Neural crest cell (in vitro differentiated cells): ENCODE measurements at regions not wholly inside any gene's neighbourhood (a gene's known extent, or its start where the extent isn't known, plus 50 kb on each side); places are given as distances from the start of the nearest gene placed in this dataset.

Experiments used
- DNase-seq: peaks from one replicate; pipeline ENCODE4 v3.0.0; 2021; ENCODE audit warnings: low read depth, mixed read lengths, low spot score
- H3K27ac Mint-ChIP-seq: one replicate; pipeline ENCODE4 v1.8.0; 2021; ENCODE audit warnings: mild to moderate bottlenecking, mixed read lengths; ENCODE audit not compliant: unreplicated experiment
- H3K27me3 Mint-ChIP-seq: 2 replicates; pipeline ENCODE4 v1.8.0; 2021; ENCODE audit warnings: low read depth, mild to moderate bottlenecking, mixed read lengths
- H3K36me3 Mint-ChIP-seq: 2 replicates; pipeline ENCODE4 v1.8.0; 2021; ENCODE audit warnings: low read depth, mild to moderate bottlenecking, mixed read lengths
- H3K4me1 Mint-ChIP-seq: 2 replicates; pipeline ENCODE4 v1.8.0; 2021; ENCODE audit warnings: mixed read lengths
- H3K4me3 Mint-ChIP-seq: one replicate; pipeline ENCODE4 v1.8.0; 2021; ENCODE audit warnings: mild to moderate bottlenecking, mixed read lengths
- H3K9me3 Mint-ChIP-seq: 2 replicates; pipeline ENCODE4 v1.8.0; 2021; ENCODE audit warnings: mixed read lengths
- TF ChIP-seq, protein P1 (sequence below): fragments of 200-600 bp; sonication (generic); conservative IDR thresholded peaks from 2 replicates; pipeline ENCODE4 v1.5.0; 2021; ENCODE audit warnings: antibody characterized with exemption, mild to moderate bottlenecking

DNA sequence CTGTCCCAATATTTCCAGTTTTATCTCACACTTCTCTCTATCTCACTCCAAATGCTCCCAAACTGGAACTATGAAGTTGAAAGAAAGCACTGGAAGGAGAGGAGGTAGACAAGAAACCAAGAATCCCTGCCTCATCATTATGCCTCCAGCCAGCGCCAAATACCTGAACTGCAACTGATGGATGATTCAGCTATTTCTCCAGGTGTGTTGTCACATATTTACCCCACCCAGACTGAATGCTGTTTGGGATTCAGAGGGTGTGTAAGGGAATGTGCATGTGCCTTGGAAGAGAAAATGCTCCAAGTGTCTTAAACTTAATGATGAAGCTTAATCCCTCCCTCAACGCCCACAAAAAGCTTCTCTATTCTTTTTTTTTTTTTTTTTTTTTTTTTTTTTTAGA is 269.5 kb upstream of the ATP11B start:
- Mint-ChIP-seq H3K27me3 (peaks cover 3% of the 10 kb centered on the region), H3K36me3 (no peaks in the 10 kb centered on the region), H3K4me3 (no peak overlapping the region), H3K9me3 (no peaks in the 10 kb centered on the region), H3K4me1 (peaks cover 35% of the 10 kb centered on the region), H3K27ac (no peak overlapping the region)
- no peak for DNase-seq
- TF ChIP-seq, protein P1, sequence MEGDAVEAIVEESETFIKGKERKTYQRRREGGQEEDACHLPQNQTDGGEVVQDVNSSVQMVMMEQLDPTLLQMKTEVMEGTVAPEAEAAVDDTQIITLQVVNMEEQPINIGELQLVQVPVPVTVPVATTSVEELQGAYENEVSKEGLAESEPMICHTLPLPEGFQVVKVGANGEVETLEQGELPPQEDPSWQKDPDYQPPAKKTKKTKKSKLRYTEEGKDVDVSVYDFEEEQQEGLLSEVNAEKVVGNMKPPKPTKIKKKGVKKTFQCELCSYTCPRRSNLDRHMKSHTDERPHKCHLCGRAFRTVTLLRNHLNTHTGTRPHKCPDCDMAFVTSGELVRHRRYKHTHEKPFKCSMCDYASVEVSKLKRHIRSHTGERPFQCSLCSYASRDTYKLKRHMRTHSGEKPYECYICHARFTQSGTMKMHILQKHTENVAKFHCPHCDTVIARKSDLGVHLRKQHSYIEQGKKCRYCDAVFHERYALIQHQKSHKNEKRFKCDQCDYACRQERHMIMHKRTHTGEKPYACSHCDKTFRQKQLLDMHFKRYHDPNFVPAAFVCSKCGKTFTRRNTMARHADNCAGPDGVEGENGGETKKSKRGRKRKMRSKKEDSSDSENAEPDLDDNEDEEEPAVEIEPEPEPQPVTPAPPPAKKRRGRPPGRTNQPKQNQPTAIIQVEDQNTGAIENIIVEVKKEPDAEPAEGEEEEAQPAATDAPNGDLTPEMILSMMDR, result no peak

DNA sequence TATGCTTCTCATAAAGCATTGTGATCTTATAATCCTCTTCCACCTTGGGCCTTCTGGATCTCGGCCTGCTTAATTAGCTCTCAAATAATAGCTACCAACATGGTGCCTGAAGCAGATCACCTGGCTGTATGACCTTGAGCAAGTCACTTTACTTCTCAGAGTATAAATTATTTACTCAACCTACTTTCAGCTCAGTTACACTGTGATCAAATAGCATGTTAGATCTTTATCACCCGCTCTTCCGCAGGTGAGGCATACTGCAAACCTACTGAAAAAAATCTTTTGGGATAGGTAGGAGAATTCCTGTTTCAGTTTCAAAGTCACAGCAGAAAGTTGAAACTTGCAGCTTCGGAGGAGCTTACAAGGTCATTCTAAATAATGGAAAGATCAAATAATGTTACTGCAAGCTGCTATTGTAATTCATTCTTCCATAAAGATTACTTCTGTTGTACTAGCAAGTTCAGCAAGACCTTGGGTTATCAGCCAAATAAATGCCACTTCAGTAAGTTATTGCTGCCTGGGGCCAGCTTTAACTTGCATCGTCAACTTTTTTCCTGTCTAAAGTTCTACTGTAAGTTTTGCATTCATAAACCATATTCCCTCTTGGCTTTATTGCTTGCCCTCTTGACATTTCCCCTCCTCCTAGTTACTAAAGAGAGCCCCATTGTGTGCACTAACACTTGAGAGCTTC is 268.4 kb upstream of the ATP11B start:
- H3K36me3 Mint-ChIP-seq, result no peaks in the 10 kb centered on the region
- peaks cover 39% of the 10 kb centered on the region for H3K4me1 Mint-ChIP-seq
- no peak for DNase-seq
- H3K27ac Mint-ChIP-seq, result no peak overlapping the region
- H3K4me3 Mint-ChIP-seq, result no peak overlapping the region
- TF ChIP-seq, protein P1, result no peak
- peaks cover 2% of the 10 kb centered on the region for H3K9me3 Mint-ChIP-seq
- H3K27me3 Mint-ChIP-seq, result peaks cover 3% of the 10 kb centered on the region

DNA sequence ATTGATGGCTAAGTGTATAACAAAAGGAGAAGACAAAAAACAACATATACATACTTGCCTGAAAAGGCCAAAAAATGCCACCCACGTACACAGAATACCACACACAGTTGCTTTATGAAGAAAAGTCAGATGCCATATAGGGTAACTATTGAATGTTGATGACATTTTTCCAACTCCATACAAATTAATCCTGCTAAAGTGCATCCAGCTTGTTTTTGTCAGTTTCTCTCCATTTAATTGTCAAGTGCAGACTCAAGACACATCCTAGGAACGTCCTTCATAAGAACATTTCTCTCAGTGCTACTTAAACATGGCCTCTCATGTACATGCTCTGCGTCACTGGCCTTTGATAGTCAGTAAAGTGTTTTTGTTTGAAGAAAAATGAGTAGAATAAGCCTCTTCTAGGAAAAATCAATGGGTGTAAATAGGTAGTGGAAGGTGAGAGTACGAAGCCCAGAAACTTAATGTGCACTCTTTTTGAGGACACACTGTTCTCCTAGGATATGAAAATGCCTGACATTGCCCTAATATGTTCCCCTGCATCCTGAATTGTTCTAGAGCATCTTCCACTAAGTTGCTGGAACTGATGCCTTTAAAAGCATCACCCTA is 267.4 kb upstream of the ATP11B start:
- Mint-ChIP-seq H3K9me3 (peaks cover 2% of the 10 kb centered on the region), H3K27me3 (peaks cover 3% of the 10 kb centered on the region), H3K4me1 (peaks cover 39% of the 10 kb centered on the region), H3K27ac (no peak overlapping the region), H3K36me3 (no peaks in the 10 kb centered on the region), H3K4me3 (no peak overlapping the region)
- DNase-seq, result no peak
- TF ChIP-seq, protein P1, result no peak

DNA sequence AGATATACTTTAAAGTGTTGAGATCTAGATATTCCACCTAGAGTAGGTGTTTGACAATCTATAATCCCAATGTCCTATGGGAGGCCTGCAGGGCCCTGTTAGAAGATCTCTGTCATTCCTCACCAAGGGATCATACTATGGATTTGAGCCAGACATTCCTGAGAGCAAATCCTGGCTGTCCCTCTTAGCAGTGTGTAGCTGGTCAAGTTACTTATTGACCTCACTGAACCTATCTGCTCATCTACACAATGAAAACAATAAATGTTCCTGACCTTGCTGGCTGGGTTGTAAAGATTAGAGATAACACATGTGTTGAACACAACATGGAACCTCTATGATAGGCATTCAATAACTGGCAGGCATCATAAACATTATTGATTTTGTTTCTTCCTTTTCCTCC is 265.6 kb upstream of the ATP11B start:
- Mint-ChIP-seq H3K4me3 (no peak overlapping the region), H3K4me1 (peaks cover 39% of the 10 kb centered on the region), H3K36me3 (no peaks in the 10 kb centered on the region), H3K27me3 (peaks cover 3% of the 10 kb centered on the region), H3K27ac (no peak overlapping the region), H3K9me3 (peaks cover 6% of the 10 kb centered on the region)
- no peak for DNase-seq
- TF ChIP-seq, protein P1, result no peak

DNA sequence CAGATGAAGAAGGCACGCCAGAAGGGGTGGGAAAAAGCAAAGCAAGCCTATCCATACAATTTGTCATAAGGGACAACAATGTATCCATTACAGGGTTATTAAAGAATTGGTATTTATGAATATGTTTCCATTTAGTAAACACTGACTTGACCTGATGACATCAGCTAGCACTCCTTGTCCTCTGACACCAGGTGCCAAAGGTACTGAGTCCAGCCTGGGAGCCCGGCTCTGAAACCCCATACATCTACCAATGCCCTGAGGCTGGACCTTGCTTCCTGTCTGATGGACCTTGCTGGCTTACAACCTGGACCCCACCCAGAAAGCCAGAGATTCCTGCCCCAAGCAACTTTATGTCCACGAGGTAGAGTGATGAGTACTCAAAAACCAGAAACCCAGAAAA is 263.0 kb upstream of the ATP11B start:
- Mint-ChIP-seq H3K4me1 (peaks cover 31% of the 10 kb centered on the region), H3K9me3 (peaks cover 6% of the 10 kb centered on the region), H3K27me3 (peaks cover 3% of the 10 kb centered on the region), H3K4me3 (no peak overlapping the region), H3K36me3 (peaks cover 2% of the 10 kb centered on the region), H3K27ac (no peak overlapping the region)
- no peak for DNase-seq
- TF ChIP-seq, protein P1, result no peak
